ENCODE measurements at regions not wholly inside any gene's neighbourhood (a gene's known extent, or its start where the extent isn't known, plus 50 kb on each side); places are given as distances from the start of the nearest gene placed in this dataset.

DNA sequence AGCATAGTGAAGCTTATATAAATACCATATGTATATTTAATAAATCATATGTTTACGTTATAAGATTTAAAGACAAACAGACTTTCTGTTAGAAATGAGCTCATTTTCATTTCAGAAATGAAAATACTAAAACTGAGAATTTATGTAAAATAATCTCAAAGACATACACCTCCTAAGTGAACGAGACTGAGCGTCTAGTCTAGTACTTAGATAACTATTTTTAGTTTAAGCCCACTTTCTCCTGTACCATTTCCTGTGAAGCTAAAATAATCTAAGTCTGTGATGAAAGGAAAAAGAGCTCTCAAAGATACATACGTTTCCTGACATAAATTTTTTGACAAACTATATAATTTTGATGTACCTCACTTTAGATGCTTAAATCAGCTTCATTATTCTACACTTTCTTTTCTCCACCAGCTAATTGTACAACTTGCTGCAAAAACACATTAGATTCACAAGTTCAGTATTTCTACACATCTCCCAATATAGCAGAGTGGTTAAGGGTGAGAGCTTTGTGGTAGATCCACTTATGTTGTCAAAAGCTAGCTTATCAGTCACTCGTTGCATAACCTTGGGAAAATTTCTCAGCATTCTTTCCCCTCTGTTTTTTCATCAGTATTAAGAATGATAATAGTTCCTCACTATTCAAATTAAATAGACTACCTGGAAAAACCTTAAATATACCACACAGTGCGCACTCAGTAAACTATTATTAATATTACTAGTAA, 703.0 kb downstream of the PLOD2 start:
- TF ChIP-seq, protein P1, sequence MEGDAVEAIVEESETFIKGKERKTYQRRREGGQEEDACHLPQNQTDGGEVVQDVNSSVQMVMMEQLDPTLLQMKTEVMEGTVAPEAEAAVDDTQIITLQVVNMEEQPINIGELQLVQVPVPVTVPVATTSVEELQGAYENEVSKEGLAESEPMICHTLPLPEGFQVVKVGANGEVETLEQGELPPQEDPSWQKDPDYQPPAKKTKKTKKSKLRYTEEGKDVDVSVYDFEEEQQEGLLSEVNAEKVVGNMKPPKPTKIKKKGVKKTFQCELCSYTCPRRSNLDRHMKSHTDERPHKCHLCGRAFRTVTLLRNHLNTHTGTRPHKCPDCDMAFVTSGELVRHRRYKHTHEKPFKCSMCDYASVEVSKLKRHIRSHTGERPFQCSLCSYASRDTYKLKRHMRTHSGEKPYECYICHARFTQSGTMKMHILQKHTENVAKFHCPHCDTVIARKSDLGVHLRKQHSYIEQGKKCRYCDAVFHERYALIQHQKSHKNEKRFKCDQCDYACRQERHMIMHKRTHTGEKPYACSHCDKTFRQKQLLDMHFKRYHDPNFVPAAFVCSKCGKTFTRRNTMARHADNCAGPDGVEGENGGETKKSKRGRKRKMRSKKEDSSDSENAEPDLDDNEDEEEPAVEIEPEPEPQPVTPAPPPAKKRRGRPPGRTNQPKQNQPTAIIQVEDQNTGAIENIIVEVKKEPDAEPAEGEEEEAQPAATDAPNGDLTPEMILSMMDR (IDR thresholded peaks at IDR 0.05): no peak
- no peak for TF ChIP-seq POLR2A (IDR thresholded peaks at IDR 0.05)

All from body of pancreas (tissue), 4 donors.